GM23338 (cell line): ENCODE measurements at regions not wholly inside any gene's neighbourhood (a gene's known extent, or its start where the extent isn't known, plus 50 kb on each side); places are given as distances from the start of the nearest gene placed in this dataset.

ENCODE experiments used
- ATAC-seq: fragments of 200-7000 bp; cut with Tn5 transposase; 3 replicates; pipeline ENCODE4 v1.9.1; 2020
- DNase-seq: peaks from one replicate; pipeline ENCODE4 v3.0.0-alpha.2; 2015; ENCODE audit warnings: low spot score
- H2AFZ ChIP-seq: fragments of 200-600 bp; sonication (generic); 2 replicates; pipeline ENCODE4 v1.8.0; 2016; ENCODE audit warnings: antibody characterized with exemption, mild to moderate bottlenecking, moderate library complexity
- H3F3A ChIP-seq: fragments of 200-600 bp; sonication (generic); replicated peaks from 2 replicates; pipeline ENCODE4 v1.8.0; 2017; ENCODE audit warnings: antibody characterized with exemption, mixed run types, low read depth
- H3K27ac ChIP-seq: fragments of 200-600 bp; sonication (generic); 2 replicates; pipeline ENCODE4 v1.6.1; 2016; ENCODE audit warnings: low read depth
- H3K27me3 ChIP-seq: fragments of 200-600 bp; sonication (generic); 2 replicates; pipeline ENCODE4 v1.8.0; 2016; ENCODE audit warnings: mild to moderate bottlenecking, mixed run types, moderate library complexity; ENCODE audit not compliant: insufficient read depth
- H3K36me3 ChIP-seq: fragments of 200-600 bp; sonication (generic); 2 replicates; pipeline ENCODE4 v1.8.0; 2016; ENCODE audit warnings: mild to moderate bottlenecking; ENCODE audit not compliant: insufficient read depth
- H3K4me1 ChIP-seq: fragments of 200-600 bp; sonication (generic); 2 replicates; pipeline ENCODE4 v1.8.0; 2016; ENCODE audit warnings: mild to moderate bottlenecking, moderate library complexity; ENCODE audit not compliant: insufficient read depth
- H3K4me2 ChIP-seq: fragments of 200-600 bp; sonication (generic); 2 replicates; pipeline ENCODE4 v1.7.1; 2017; ENCODE audit warnings: mixed run types
- H3K4me3 ChIP-seq: fragments of 200-600 bp; sonication (generic); 2 replicates; pipeline ENCODE4 v1.6.1; 2016; ENCODE audit warnings: mixed run types
- H3K79me2 ChIP-seq: fragments of 200-600 bp; sonication (generic); replicated peaks from 2 replicates; pipeline ENCODE4 v1.8.0; 2017; ENCODE audit warnings: mild to moderate bottlenecking; ENCODE audit not compliant: insufficient read depth
- H3K9me2 ChIP-seq: fragments of 200-600 bp; sonication (generic); 2 replicates; pipeline ENCODE4 v1.8.0; 2017; ENCODE audit not compliant: insufficient read depth
- H4K20me1 ChIP-seq: fragments of 200-600 bp; sonication (generic); replicated peaks from 2 replicates; pipeline ENCODE4 v1.8.0; 2017; ENCODE audit warnings: mild to moderate bottlenecking; ENCODE audit not compliant: insufficient read depth
- H3K27ac Mint-ChIP-seq: 2 replicates; pipeline ENCODE4 v1.8.0; 2020; ENCODE audit warnings: inconsistent platforms, mild to moderate bottlenecking, moderate library complexity, mixed read lengths
- H3K27me3 Mint-ChIP-seq: 3 replicates; pipeline ENCODE4 v1.8.0; 2022; ENCODE audit warnings: low read depth, mild to moderate bottlenecking, moderate library complexity, mixed read lengths, inconsistent platforms; ENCODE audit not compliant: insufficient read depth, poor library complexity
- H3K36me3 Mint-ChIP-seq: 3 replicates; pipeline ENCODE4 v1.8.0; 2021; ENCODE audit warnings: low read depth, mild to moderate bottlenecking, inconsistent platforms, moderate library complexity, mixed read lengths
- H3K4me1 Mint-ChIP-seq: 3 replicates; pipeline ENCODE4 v1.8.0; 2020; ENCODE audit warnings: mild to moderate bottlenecking, inconsistent platforms, mixed read lengths
- H3K4me3 Mint-ChIP-seq: 3 replicates; pipeline ENCODE4 v1.8.0; 2021; ENCODE audit warnings: moderate library complexity, mild to moderate bottlenecking, inconsistent platforms, mixed read lengths
- H3K9me3 Mint-ChIP-seq: 3 replicates; pipeline ENCODE4 v1.8.0; 2020; ENCODE audit warnings: moderate library complexity, mild to moderate bottlenecking, inconsistent platforms, mixed read lengths
- CREB1 ChIP-seq: fragments of 250-450 bp; sonication (Bioruptor Pico); IDR thresholded peaks from 2 replicates; pipeline ENCODE4 v1.5.0; 2020; ENCODE audit warnings: low read depth, mild to moderate bottlenecking, moderate library complexity
- EZH2 ChIP-seq: fragments of 200-600 bp; sonication (generic); IDR thresholded peaks from one replicate; pipeline ENCODE4 v1.8.0; 2017; ENCODE audit warnings: antibody characterized with exemption, mild to moderate bottlenecking, low read depth; ENCODE audit not compliant: unreplicated experiment
- EZH2phosphoT487 ChIP-seq: fragments of 200-600 bp; sonication (generic); IDR thresholded peaks from one replicate; pipeline ENCODE4 v1.8.1; 2018; ENCODE audit warnings: antibody characterized with exemption; ENCODE audit not compliant: unreplicated experiment
- JUNB ChIP-seq: IDR thresholded peaks from one replicate; pipeline ENCODE4 v1.6.1; 2016; ENCODE audit warnings: antibody characterized with exemption; ENCODE audit not compliant: unreplicated experiment
- NANOG ChIP-seq: IDR thresholded peaks from 2 replicates; pipeline ENCODE4 v1.6.1; 2016; ENCODE audit warnings: antibody characterized with exemption, borderline replicate concordance
- POLR2AphosphoS5 ChIP-seq: IDR thresholded peaks from 2 replicates; pipeline ENCODE4 v1.6.1; 2016; ENCODE audit warnings: antibody characterized with exemption, low read depth
- STAT1 ChIP-seq: IDR thresholded peaks from one replicate; pipeline ENCODE4 v1.6.1; 2016; ENCODE audit warnings: antibody characterized with exemption; ENCODE audit not compliant: unreplicated experiment
- ZNF114 ChIP-seq: fragments of 250-450 bp; sonication (Bioruptor Pico); IDR thresholded peaks from 2 replicates; pipeline ENCODE4 v1.5.0; 2020; ENCODE audit warnings: mild to moderate bottlenecking, moderate library complexity
- ZNF331 ChIP-seq: fragments of 250-450 bp; sonication (Bioruptor Pico); IDR thresholded peaks from 2 replicates; pipeline ENCODE4 v1.5.0; 2020; ENCODE audit warnings: low read depth, mild to moderate bottlenecking, moderate library complexity
- TF ChIP-seq, protein P1 (sequence below): IDR thresholded peaks from 2 replicates; pipeline ENCODE4 v1.6.1; 2016; ENCODE audit warnings: antibody characterized with exemption
- TF ChIP-seq, protein P2 (sequence below): IDR thresholded peaks from one replicate; pipeline ENCODE4 v1.6.1; 2018; ENCODE audit warnings: antibody characterized with exemption; ENCODE audit not compliant: unreplicated experiment
- TF ChIP-seq, protein P3 (sequence below), 2 experiments: fragments of 200-600 bp in 1 of 2; sonication (generic) in 1 of 2; conservative IDR thresholded peaks; 2 replicates each; pipeline versions ENCODE4 v1.5.1 to v1.6.1; 2016 to 2017; ENCODE audit warnings: antibody characterized with exemption in 2 of 2, low read depth in 2 of 2, mild to moderate bottlenecking in 2 of 2, moderate library complexity in 1 of 2
- TF ChIP-seq, protein P4 (sequence below): fragments of 250-450 bp; sonication (Bioruptor Pico); IDR thresholded peaks from 2 replicates; pipeline ENCODE4 v1.5.0; 2020; ENCODE audit warnings: mild to moderate bottlenecking, moderate library complexity

DNA sequence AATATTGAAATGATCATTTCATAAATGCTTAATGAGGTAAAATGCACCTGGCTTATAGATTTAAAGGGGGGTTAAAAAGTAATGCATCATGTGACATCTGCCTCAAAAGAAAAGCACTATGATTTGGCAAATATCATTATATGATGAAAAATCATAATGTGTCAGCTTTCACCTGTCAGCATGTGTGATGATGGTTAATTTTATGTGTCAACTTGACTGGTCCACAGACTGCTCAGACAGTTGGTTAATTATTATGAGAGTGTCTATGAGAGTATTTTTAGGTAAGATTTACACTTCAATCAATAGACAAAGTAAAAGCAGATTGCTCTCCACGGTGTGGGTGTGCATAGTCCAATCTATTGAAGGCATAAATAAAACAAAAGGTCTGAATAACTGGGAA is 1986.7 kb downstream of the PCDH7 start:
- Histone ChIP-seq H3K36me3 (no peaks in the 10 kb centered on the region), H3K4me1 (no peaks in the 10 kb centered on the region), H3K27me3 (no peaks in the 10 kb centered on the region), H2AFZ (no peak overlapping the region), H3K27ac (no peak overlapping the region), H3K9me2 (no peaks in the 10 kb centered on the region), H3F3A (no peaks in the 10 kb centered on the region), H3K79me2 (no peaks in the 10 kb centered on the region), H3K4me3 (no peak overlapping the region), H3K4me2 (no peak overlapping the region), H4K20me1 (no peaks in the 10 kb centered on the region)
- H3K27me3 Mint-ChIP-seq: no peaks in the 10 kb centered on the region
- H3K4me3 Mint-ChIP-seq: no peak overlapping the region
- no peaks in the 10 kb centered on the region; the same call in 1 of the 3 replicates for H3K9me3 Mint-ChIP-seq
- peaks cover 4% of the 10 kb centered on the region; the same call in 2 of the 3 replicates for H3K36me3 Mint-ChIP-seq
- DNase-seq: no peak
- no peaks in the 10 kb centered on the region for H3K4me1 Mint-ChIP-seq
- no peak for ATAC-seq
- no peak overlapping the region for H3K27ac Mint-ChIP-seq
- TF ChIP-seq, protein P1, sequence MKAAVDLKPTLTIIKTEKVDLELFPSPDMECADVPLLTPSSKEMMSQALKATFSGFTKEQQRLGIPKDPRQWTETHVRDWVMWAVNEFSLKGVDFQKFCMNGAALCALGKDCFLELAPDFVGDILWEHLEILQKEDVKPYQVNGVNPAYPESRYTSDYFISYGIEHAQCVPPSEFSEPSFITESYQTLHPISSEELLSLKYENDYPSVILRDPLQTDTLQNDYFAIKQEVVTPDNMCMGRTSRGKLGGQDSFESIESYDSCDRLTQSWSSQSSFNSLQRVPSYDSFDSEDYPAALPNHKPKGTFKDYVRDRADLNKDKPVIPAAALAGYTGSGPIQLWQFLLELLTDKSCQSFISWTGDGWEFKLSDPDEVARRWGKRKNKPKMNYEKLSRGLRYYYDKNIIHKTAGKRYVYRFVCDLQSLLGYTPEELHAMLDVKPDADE: no peak
- TF ChIP-seq, protein P2, sequence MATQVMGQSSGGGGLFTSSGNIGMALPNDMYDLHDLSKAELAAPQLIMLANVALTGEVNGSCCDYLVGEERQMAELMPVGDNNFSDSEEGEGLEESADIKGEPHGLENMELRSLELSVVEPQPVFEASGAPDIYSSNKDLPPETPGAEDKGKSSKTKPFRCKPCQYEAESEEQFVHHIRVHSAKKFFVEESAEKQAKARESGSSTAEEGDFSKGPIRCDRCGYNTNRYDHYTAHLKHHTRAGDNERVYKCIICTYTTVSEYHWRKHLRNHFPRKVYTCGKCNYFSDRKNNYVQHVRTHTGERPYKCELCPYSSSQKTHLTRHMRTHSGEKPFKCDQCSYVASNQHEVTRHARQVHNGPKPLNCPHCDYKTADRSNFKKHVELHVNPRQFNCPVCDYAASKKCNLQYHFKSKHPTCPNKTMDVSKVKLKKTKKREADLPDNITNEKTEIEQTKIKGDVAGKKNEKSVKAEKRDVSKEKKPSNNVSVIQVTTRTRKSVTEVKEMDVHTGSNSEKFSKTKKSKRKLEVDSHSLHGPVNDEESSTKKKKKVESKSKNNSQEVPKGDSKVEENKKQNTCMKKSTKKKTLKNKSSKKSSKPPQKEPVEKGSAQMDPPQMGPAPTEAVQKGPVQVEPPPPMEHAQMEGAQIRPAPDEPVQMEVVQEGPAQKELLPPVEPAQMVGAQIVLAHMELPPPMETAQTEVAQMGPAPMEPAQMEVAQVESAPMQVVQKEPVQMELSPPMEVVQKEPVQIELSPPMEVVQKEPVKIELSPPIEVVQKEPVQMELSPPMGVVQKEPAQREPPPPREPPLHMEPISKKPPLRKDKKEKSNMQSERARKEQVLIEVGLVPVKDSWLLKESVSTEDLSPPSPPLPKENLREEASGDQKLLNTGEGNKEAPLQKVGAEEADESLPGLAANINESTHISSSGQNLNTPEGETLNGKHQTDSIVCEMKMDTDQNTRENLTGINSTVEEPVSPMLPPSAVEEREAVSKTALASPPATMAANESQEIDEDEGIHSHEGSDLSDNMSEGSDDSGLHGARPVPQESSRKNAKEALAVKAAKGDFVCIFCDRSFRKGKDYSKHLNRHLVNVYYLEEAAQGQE: no peak
- no peak for TF ChIP-seq EZH2phosphoT487
- TF ChIP-seq JUNB: no peak
- TF ChIP-seq, protein P3, sequence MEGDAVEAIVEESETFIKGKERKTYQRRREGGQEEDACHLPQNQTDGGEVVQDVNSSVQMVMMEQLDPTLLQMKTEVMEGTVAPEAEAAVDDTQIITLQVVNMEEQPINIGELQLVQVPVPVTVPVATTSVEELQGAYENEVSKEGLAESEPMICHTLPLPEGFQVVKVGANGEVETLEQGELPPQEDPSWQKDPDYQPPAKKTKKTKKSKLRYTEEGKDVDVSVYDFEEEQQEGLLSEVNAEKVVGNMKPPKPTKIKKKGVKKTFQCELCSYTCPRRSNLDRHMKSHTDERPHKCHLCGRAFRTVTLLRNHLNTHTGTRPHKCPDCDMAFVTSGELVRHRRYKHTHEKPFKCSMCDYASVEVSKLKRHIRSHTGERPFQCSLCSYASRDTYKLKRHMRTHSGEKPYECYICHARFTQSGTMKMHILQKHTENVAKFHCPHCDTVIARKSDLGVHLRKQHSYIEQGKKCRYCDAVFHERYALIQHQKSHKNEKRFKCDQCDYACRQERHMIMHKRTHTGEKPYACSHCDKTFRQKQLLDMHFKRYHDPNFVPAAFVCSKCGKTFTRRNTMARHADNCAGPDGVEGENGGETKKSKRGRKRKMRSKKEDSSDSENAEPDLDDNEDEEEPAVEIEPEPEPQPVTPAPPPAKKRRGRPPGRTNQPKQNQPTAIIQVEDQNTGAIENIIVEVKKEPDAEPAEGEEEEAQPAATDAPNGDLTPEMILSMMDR (conservative IDR thresholded peaks at IDR 0.05; ENCODE audit: low read depth in 2 of 2): no peak
- no peak for TF ChIP-seq CREB1 (CRISPR knock-in tag)
- TF ChIP-seq EZH2: no peak
- TF ChIP-seq STAT1: no peak
- no peak for TF ChIP-seq ZNF331
- no peak for TF ChIP-seq POLR2AphosphoS5
- TF ChIP-seq, protein P4, sequence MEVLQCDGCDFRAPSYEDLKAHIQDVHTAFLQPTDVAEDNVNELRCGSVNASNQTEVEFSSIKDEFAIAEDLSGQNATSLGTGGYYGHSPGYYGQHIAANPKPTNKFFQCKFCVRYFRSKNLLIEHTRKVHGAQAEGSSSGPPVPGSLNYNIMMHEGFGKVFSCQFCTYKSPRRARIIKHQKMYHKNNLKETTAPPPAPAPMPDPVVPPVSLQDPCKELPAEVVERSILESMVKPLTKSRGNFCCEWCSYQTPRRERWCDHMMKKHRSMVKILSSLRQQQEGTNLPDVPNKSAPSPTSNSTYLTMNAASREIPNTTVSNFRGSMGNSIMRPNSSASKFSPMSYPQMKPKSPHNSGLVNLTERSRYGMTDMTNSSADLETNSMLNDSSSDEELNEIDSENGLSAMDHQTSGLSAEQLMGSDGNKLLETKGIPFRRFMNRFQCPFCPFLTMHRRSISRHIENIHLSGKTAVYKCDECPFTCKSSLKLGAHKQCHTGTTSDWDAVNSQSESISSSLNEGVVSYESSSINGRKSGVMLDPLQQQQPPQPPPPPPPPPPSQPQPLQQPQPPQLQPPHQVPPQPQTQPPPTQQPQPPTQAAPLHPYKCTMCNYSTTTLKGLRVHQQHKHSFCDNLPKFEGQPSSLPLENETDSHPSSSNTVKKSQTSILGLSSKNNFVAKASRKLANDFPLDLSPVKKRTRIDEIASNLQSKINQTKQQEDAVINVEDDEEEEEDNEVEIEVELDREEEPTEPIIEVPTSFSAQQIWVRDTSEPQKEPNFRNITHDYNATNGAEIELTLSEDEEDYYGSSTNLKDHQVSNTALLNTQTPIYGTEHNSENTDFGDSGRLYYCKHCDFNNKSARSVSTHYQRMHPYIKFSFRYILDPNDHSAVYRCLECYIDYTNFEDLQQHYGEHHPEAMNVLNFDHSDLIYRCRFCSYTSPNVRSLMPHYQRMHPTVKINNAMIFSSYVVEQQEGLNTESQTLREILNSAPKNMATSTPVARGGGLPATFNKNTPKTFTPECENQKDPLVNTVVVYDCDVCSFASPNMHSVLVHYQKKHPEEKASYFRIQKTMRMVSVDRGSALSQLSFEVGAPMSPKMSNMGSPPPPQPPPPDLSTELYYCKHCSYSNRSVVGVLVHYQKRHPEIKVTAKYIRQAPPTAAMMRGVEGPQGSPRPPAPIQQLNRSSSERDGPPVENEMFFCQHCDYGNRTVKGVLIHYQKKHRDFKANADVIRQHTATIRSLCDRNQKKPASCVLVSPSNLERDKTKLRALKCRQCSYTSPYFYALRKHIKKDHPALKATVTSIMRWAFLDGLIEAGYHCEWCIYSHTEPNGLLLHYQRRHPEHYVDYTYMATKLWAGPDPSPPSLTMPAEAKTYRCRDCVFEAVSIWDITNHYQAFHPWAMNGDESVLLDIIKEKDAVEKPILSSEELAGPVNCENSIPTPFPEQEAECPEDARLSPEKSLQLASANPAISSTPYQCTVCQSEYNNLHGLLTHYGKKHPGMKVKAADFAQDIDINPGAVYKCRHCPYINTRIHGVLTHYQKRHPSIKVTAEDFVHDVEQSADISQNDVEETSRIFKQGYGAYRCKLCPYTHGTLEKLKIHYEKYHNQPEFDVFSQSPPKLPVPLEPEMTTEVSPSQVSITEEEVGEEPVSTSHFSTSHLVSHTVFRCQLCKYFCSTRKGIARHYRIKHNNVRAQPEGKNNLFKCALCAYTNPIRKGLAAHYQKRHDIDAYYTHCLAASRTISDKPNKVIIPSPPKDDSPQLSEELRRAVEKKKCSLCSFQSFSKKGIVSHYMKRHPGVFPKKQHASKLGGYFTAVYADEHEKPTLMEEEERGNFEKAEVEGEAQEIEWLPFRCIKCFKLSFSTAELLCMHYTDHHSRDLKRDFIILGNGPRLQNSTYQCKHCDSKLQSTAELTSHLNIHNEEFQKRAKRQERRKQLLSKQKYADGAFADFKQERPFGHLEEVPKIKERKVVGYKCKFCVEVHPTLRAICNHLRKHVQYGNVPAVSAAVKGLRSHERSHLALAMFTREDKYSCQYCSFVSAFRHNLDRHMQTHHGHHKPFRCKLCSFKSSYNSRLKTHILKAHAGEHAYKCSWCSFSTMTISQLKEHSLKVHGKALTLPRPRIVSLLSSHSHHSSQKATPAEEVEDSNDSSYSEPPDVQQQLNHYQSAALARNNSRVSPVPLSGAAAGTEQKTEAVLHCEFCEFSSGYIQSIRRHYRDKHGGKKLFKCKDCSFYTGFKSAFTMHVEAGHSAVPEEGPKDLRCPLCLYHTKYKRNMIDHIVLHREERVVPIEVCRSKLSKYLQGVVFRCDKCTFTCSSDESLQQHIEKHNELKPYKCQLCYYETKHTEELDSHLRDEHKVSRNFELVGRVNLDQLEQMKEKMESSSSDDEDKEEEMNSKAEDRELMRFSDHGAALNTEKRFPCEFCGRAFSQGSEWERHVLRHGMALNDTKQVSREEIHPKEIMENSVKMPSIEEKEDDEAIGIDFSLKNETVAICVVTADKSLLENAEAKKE (CRISPR knock-in tag): no peak
- no peak for TF ChIP-seq ZNF114 (CRISPR knock-in tag)
- no peak for TF ChIP-seq NANOG
